GM04503 (cell line): ENCODE measurements at regions not wholly inside any gene's neighbourhood (a gene's known extent, or its start where the extent isn't known, plus 50 kb on each side); places are given as distances from the start of the nearest gene placed in this dataset.

Experiments used
- DNase-seq: peaks from one replicate; pipeline ENCODE4 v3.0.0-alpha.2; 2012; ENCODE audit warnings: low read depth

- no peak for DNase-seq
Observed at GRCh38 chr11:122176651-122177050, 60.6 kb upstream of the BLID start.

GRCh38 chr11:122175306-122175705, 59.3 kb upstream of the BLID start:
- no peak for DNase-seq

- DNase-seq: no peak
Observed at GRCh38 chr11:122173587-122173986, 57.6 kb upstream of the BLID start.

GRCh38 chr11:122173074-122173450, 57.0 kb upstream of the BLID start:
- DNase-seq: no peak

- DNase-seq: no peak
Observed at GRCh38 chr11:122172352-122173073, 56.5 kb upstream of the BLID start.

GRCh38 chr11:122170815-122171475, 54.9 kb upstream of the BLID start:
- no peak for DNase-seq

GRCh38 chr11:122168218-122168617, 52.2 kb upstream of the BLID start:
- no peak for DNase-seq

GRCh38 chr11:122167100-122167499, 51.1 kb upstream of the BLID start:
- peak; percentile 75 for DNase-seq

- DNase-seq: no peak
Observed at GRCh38 chr11:122165607-122166371, 49.8 kb upstream of the BLID start.
